Neuron (in vitro differentiated cells): ENCODE measurements at regions not wholly inside any gene's neighbourhood (a gene's known extent, or its start where the extent isn't known, plus 50 kb on each side); places are given as distances from the start of the nearest gene placed in this dataset.

Experiments
- H2AFZ ChIP-seq: one replicate; pipeline ENCODE4 v1.6.1; 2013; ENCODE audit warnings: low read depth, mild to moderate bottlenecking, inconsistent platforms, low read length, moderate library complexity
- H3K27me3 ChIP-seq: one replicate; pipeline ENCODE4 v1.6.1; 2013; ENCODE audit warnings: low read length; ENCODE audit not compliant: insufficient read depth
- H3K36me3 ChIP-seq: one replicate; pipeline ENCODE4 v1.6.1; 2013; ENCODE audit warnings: low read length; ENCODE audit not compliant: insufficient read depth
- H3K4me1 ChIP-seq: one replicate; pipeline ENCODE4 v1.6.1; 2013; ENCODE audit warnings: low read length; ENCODE audit not compliant: insufficient read depth
- H3K4me3 ChIP-seq: 2 replicates; pipeline ENCODE4 v1.5.1; 2013; ENCODE audit warnings: mild to moderate bottlenecking, low read length, moderate library complexity
- H3K9me3 ChIP-seq: one replicate; pipeline ENCODE4 v1.6.1; 2013; ENCODE audit warnings: low read length

DNA sequence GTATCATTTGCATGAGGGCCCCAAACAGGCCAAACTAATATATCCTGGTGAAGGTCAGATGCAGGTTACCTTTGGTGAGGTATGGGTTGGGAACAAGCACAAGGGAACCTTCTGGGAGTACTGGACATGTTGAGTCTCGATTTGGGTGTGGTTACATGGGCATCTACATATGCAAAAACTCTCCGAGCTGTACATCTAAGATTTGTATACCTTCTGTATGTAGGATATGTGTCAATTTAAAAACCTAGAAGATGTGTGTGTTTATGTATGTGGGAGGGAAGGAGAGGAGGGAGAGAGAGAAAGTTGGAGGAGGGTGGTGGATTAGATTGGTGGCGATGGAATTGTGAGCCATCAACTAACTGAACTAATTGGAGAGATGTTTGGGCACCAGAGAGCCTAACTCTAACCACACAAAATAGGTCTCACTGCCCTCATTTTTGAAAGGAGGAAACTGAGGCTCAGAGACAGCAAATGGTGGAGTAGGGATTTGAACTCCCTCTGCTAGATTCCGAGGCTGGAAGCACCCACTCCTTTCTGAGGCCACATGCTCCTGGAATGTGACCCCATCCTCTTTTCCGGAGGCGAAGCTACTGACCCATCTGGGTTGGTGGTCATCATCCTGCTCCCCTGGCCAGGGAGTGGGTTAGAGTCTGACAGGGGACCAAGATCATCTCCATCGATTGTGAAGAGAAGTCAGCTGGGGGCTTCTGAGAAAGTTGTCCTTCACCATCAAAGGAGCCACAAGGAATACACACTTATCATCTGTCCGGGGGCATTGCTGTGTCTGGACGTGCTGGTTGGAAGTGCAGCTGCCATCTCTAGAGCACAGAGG lies 107.3 kb upstream of the MYCN start:
- Histone ChIP-seq H3K9me3 (no peaks in the 10 kb centered on the region), H3K4me3 (no peak overlapping the region), H3K36me3 (no peaks in the 10 kb centered on the region), H3K4me1 (no peaks in the 10 kb centered on the region), H2AFZ (no peak overlapping the region), H3K27me3 (no peaks in the 10 kb centered on the region)

DNA sequence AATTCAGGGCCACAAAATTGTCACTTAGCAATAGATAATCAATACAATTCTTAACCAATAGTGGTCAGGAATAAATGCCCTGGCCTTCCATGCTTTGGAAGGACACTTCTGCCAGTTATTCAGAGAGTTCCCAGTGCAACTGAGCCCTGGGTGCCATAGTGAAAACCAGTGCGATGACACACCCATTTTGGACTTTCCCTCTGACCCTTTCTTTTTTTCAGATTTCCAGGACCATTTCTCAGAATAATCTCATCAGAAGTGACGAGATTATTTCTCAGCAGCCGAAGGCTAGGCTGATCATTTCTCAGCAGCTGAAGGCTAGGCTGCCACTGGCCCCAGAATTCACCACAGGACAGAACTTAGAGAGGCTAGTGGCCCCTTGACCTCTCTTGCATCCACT lies 106.6 kb upstream of the MYCN start:
- Histone ChIP-seq H3K4me1 (no peaks in the 10 kb centered on the region), H2AFZ (no peak overlapping the region), H3K36me3 (no peaks in the 10 kb centered on the region), H3K9me3 (no peaks in the 10 kb centered on the region), H3K27me3 (no peaks in the 10 kb centered on the region), H3K4me3 (no peak overlapping the region)

- Histone ChIP-seq H3K27me3 (no peaks in the 10 kb centered on the region), H3K36me3 (no peaks in the 10 kb centered on the region), H2AFZ (no peak overlapping the region), H3K4me3 (no peak overlapping the region), H3K9me3 (no peaks in the 10 kb centered on the region), H3K4me1 (no peaks in the 10 kb centered on the region)
Measured at GRCh38 chr2:15834381-15835031, 105.8 kb upstream of the MYCN start.

GRCh38 chr2:15835991-15836688 lies 104.2 kb upstream of the MYCN start:
- H2AFZ ChIP-seq: no peak overlapping the region
- no peaks in the 10 kb centered on the region for H3K27me3 ChIP-seq
- H3K4me3 ChIP-seq: no peak overlapping the region
- H3K9me3 ChIP-seq: no peaks in the 10 kb centered on the region
- no peaks in the 10 kb centered on the region for H3K36me3 ChIP-seq
- H3K4me1 ChIP-seq: no peaks in the 10 kb centered on the region

GRCh38 chr2:15836689-15837610 lies 103.4 kb upstream of the MYCN start:
- Histone ChIP-seq H3K4me3 (no peak overlapping the region), H3K9me3 (no peaks in the 10 kb centered on the region), H2AFZ (no peak overlapping the region), H3K4me1 (no peaks in the 10 kb centered on the region), H3K36me3 (no peaks in the 10 kb centered on the region), H3K27me3 (no peaks in the 10 kb centered on the region)

- Histone ChIP-seq H3K36me3 (no peaks in the 10 kb centered on the region), H3K4me1 (peaks cover 11% of the 10 kb centered on the region), H3K27me3 (no peaks in the 10 kb centered on the region), H2AFZ (no peak overlapping the region), H3K4me3 (no peak overlapping the region), H3K9me3 (no peaks in the 10 kb centered on the region)
Measured at GRCh38 chr2:15838481-15839090, 101.8 kb upstream of the MYCN start.

DNA sequence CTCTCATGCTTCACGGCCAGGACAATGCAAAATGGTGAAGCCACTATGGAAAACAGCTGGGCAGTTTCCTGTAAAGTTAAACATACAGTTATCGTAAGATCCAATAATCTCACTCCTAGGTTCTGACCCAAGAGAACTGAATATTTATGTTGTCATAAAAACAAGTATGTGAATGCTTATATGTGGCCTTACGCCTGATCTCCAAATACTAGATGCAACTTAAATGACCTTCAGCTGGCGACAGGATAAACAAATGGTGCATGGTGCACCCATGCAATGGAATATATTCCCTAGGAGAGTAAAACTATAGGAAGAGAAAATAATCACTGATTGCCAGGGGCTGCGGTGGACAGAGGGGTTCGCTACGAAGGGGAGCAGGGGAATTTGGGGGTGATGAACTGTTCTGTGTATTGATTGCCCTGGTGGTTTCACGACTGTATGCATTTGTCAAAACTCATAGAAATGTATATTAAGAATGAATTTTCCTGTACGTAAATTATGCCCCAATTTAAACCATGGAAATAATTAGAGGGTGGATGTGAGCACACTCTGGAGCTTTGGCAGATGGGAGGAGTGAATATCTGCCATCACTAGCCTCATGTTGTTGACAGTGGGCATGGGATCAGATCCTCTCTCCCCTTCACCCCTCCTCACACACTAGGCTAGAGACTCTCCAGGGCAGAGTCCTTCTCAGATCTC lies 100.8 kb upstream of the MYCN start:
- no peaks in the 10 kb centered on the region for H3K36me3 ChIP-seq
- no peaks in the 10 kb centered on the region for H3K27me3 ChIP-seq
- no peak overlapping the region for H3K4me3 ChIP-seq
- H3K9me3 ChIP-seq: no peaks in the 10 kb centered on the region
- peaks cover 11% of the 10 kb centered on the region for H3K4me1 ChIP-seq
- no peak overlapping the region for H2AFZ ChIP-seq

DNA sequence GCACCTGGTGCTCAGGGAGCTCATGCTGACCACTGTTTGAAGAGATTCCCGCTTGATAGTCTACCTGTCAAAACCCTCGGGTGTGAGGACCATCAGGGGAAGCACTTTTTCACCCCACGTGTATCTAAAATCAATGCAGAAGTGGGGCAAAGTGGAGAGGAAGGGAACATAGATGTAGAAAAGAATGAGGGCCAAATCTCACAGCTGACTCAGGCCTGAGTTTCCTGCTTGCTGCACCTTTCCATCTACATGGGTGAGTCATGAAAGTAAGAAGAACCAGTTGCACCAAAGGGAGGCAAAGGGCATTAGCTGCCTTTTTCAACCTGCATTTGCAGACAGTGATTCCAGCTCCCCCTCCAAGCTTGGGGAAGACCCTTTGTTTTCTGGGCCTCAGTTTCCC lies 100.2 kb upstream of the MYCN start:
- Histone ChIP-seq H3K4me1 (peaks cover 11% of the 10 kb centered on the region), H3K9me3 (no peaks in the 10 kb centered on the region), H3K36me3 (no peaks in the 10 kb centered on the region), H2AFZ (no peak overlapping the region), H3K4me3 (no peak overlapping the region), H3K27me3 (no peaks in the 10 kb centered on the region)

DNA sequence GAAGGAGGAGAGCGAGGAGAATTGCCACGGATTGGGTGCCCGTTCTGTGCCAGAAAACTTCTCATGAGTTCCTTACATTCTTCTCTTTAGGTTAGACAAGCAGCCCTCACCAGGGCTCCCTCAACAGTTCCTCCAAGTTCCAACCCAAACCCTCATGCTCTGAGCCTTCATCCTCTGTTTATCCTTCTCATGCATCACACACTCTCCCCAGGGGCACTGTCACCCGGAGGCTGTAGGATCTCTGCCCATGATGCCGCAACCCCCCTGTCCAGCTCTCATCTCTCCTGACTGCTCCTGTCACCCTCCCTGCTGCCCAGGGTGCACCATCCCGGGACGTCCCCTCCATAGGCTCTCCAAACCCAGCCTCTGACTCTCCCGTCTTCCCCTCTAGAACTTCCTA lies 99.4 kb upstream of the MYCN start:
- Histone ChIP-seq H3K9me3 (no peaks in the 10 kb centered on the region), H2AFZ (no peak overlapping the region), H3K27me3 (no peaks in the 10 kb centered on the region), H3K4me1 (peaks cover 11% of the 10 kb centered on the region), H3K4me3 (no peak overlapping the region), H3K36me3 (no peaks in the 10 kb centered on the region)

DNA sequence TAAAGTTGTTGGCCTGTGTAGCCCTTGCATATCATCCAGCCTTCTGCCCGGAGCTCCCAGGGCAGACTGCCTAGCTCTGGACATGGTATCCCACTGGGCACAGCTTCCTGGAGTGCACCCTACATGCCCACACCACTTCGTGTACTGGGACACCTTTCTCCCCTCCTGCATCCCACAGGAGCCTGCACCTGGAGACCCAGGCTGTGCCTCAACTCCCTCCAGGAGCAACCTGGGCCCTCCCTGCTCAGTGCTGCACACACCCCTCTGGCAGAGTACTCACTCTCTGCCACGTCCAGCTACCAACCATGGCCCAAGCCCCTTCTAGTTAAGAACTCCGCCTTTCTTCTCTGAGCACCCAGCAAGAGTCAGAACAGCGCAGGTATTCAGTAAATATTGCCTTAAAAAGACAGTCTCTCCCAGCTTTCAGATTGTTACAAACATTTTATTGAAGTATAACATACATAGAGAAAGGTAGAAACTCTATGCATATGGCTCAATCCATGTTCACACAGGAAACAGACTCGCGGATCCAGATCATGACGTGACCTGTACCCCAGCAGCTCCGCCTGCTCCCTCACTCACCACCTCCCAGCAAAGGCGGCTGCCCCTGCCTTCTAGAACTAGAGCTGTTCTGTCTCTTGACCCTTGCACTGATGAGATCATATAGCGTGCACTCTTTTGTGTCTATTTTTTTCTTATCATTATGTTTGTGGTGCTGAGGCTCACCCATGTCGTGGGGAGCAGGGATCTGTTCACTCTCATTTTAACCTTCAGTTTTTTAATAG lies 98.4 kb upstream of the MYCN start:
- no peak overlapping the region for H2AFZ ChIP-seq
- H3K9me3 ChIP-seq: no peaks in the 10 kb centered on the region
- no peaks in the 10 kb centered on the region for H3K36me3 ChIP-seq
- no peak overlapping the region for H3K4me3 ChIP-seq
- no peaks in the 10 kb centered on the region for H3K27me3 ChIP-seq
- peaks cover 11% of the 10 kb centered on the region for H3K4me1 ChIP-seq

DNA sequence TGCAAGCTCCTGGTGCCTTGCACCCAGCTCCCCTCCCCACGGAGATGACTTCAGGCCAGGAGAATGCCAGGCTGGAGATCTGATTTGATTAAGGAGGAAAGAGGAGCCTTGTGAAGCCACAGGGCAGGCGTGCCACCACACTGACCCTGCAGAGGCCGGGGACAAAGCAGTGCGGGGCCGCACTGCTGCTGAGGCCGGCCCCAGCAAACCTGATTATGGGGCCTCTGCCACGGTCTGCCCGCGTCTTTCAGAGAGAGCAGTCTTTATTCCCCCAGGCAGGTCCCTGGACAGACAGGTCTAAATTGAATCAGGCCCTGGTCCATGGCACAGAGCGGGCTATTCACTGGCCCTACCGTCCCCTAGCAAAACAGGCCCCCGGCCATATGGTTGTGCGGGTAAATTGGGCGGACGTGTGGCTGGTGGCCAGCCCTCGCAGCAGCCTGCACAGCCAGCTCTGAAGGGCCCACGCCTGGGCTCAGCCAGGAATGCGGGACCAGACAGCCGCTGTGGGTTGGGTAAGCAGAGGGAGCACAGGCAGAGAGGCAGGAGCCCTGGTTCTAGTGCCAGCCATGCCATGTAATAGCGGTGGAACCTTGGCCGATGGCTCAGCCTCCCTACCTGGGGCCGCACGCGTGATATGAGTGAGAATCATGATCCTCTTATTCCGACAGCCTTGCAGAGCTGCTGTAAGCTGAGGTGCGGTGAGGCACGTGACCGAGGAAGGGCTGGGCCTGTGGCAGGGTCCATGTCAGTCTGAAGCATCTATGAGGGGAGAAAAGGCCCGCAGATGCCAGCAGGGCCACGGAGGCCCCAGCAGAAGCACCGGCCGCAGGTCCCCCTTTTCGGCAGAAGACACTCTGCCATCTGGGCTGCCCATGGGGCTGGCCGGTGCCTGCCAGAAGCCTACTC lies 97.3 kb upstream of the MYCN start:
- Histone ChIP-seq H3K36me3 (no peaks in the 10 kb centered on the region), H3K4me3 (no peak overlapping the region), H3K27me3 (no peaks in the 10 kb centered on the region), H3K9me3 (no peaks in the 10 kb centered on the region), H2AFZ (no peak overlapping the region), H3K4me1 (peaks cover 11% of the 10 kb centered on the region)
